A673 (cell line): ENCODE measurements at regions not wholly inside any gene's neighbourhood (a gene's known extent, or its start where the extent isn't known, plus 50 kb on each side); places are given as distances from the start of the nearest gene placed in this dataset.

Source experiments
- BruUV-seq: library from RNA; stranded (reverse); fragments of 400-500 nt; replicated peaks from 2 replicates; lab custom pipeline; 2021; lab: Mats Ljungman, UMichigan
- CTCF ChIA-PET: fragments of 300-600 bp; sonication (Branson Sonifier 250); formaldehyde crosslinking; loops from one replicate; lab custom pipeline; 2022; ENCODE audit warnings: antibody characterized with exemption; lab: Charles Lee
- POLR2A ChIA-PET: fragments of 300-600 bp; sonication (Branson Sonifier 250); formaldehyde crosslinking; loops from one replicate; lab custom pipeline; 2022; ENCODE audit warnings: antibody characterized with exemption; ENCODE audit not compliant: low non-redundant PET; lab: Charles Lee
- DNase-seq: peaks from one replicate; pipeline ENCODE4 v3.0.0-alpha.2; 2015; ENCODE audit warnings: low spot score
- H3K27ac ChIP-seq: fragments of 200-600 bp; sonication (generic); 2 replicates; pipeline ENCODE4 v1.5.1; 2016; ENCODE audit warnings: mixed run types, low read depth, mild to moderate bottlenecking, mixed read lengths, antibody characterized with exemption, low read length; ENCODE audit not compliant: poor library complexity, severe bottlenecking
- H3K27me3 ChIP-seq: fragments of 200-600 bp; sonication (generic); replicated peaks from 2 replicates; pipeline ENCODE4 v1.6.1; 2017; ENCODE audit warnings: mixed run types, low read depth, mild to moderate bottlenecking, mixed read lengths, antibody characterized with exemption, low read length; ENCODE audit not compliant: insufficient read depth, poor library complexity
- H3K36me3 ChIP-seq: fragments of 200-600 bp; sonication (generic); 2 replicates; pipeline ENCODE4 v1.6.1; 2016; ENCODE audit warnings: mixed run types, mild to moderate bottlenecking, mixed read lengths, antibody characterized with exemption, low read length; ENCODE audit not compliant: insufficient read depth, poor library complexity, severe bottlenecking
- H3K4me1 ChIP-seq: fragments of 200-600 bp; sonication (generic); 2 replicates; pipeline ENCODE4 v1.6.1; 2017; ENCODE audit warnings: mixed run types, mild to moderate bottlenecking, mixed read lengths, antibody characterized with exemption, low read length; ENCODE audit not compliant: insufficient read depth, poor library complexity, severe bottlenecking
- H3K4me3 ChIP-seq: fragments of 200-600 bp; sonication (generic); 2 replicates; pipeline ENCODE4 v1.5.1; 2016; ENCODE audit warnings: low read depth, mixed run types, mild to moderate bottlenecking, mixed read lengths, low read length; ENCODE audit not compliant: poor library complexity, severe bottlenecking
- H3K9me3 ChIP-seq: fragments of 200-600 bp; sonication (generic); 2 replicates; pipeline ENCODE4 v1.6.1; 2016; ENCODE audit warnings: mixed run types, low read depth, mild to moderate bottlenecking, mixed read lengths, antibody characterized with exemption, low read length; ENCODE audit not compliant: poor library complexity, severe bottlenecking
- CTCF ChIP-seq: fragments of 300-800, 200-600 bp; sonication (generic); conservative IDR thresholded peaks from 2 replicates; pipeline ENCODE4 v1.5.1; 2017; ENCODE audit warnings: low read depth, mild to moderate bottlenecking, antibody characterized with exemption, low read length, moderate library complexity, mixed read lengths
- EZH2 ChIP-seq: fragments of 200-600 bp; sonication (generic); IDR thresholded peaks from 2 replicates; pipeline ENCODE4 v1.6.1; 2017; ENCODE audit warnings: borderline replicate concordance, low read depth, mild to moderate bottlenecking, mixed read lengths, antibody characterized with exemption, low read length; ENCODE audit not compliant: poor library complexity, severe bottlenecking
- intact Hi-C: fragments of 100-400 bp; cut with micrococcal nuclease; formaldehyde crosslinking; loops from one replicate; pipeline ENCODE4 v1.10.0; 2022; ENCODE audit not compliant: unreplicated experiment

DNA sequence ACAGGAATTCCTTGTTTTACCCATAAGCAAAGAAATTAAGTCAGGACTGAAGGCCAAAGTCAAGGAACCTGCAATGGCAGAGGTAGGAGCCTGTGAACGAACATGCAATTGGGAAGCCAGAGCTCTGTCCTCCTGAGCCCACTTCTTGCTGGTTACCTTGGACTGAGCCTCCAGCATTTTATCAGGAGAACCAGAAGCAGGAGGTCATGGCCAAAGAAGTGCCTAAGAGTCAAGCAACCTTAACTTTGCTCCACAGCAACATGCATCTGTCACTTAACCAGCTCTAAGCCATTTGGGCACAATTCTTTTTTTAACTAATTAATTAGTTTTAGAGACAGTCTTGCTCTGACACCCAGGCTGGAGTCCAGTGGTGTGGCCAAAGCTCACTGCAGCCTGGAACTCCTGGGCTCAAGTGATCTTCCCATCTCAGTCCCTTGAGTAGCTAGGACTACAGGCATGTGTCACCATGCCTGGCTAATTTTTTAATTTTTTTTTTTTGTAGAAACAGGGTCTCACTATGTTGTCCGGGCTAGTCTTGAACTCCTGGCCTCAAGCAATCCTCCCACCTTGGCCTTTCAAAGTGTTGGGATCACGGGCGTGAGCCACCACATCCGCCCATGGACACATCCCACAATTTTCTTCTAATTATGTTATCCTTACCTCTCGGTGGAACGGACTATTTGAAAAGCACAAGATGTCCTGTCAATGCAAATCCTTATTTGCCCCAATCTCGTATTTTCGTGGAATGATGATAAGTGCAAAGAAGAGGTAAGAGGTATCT is 334.2 kb downstream of the CD83 start:
- H3K4me1 ChIP-seq: peaks cover 21% of the 10 kb centered on the region
- H3K27me3 ChIP-seq: no peaks in the 10 kb centered on the region
- intact Hi-C loops: no loop called here
- no peaks in the 10 kb centered on the region for H3K36me3 ChIP-seq
- no peak for DNase-seq
- BruUV-seq: no TSS peak
- H3K9me3 ChIP-seq: peaks cover 4% of the 10 kb centered on the region
- CTCF ChIA-PET: no interaction called here
- no peak overlapping the region for H3K27ac ChIP-seq
- TF ChIP-seq EZH2: no peak
- no peak for TF ChIP-seq CTCF
- POLR2A ChIA-PET: no interaction called here
- H3K4me3 ChIP-seq: no peak overlapping the region

DNA sequence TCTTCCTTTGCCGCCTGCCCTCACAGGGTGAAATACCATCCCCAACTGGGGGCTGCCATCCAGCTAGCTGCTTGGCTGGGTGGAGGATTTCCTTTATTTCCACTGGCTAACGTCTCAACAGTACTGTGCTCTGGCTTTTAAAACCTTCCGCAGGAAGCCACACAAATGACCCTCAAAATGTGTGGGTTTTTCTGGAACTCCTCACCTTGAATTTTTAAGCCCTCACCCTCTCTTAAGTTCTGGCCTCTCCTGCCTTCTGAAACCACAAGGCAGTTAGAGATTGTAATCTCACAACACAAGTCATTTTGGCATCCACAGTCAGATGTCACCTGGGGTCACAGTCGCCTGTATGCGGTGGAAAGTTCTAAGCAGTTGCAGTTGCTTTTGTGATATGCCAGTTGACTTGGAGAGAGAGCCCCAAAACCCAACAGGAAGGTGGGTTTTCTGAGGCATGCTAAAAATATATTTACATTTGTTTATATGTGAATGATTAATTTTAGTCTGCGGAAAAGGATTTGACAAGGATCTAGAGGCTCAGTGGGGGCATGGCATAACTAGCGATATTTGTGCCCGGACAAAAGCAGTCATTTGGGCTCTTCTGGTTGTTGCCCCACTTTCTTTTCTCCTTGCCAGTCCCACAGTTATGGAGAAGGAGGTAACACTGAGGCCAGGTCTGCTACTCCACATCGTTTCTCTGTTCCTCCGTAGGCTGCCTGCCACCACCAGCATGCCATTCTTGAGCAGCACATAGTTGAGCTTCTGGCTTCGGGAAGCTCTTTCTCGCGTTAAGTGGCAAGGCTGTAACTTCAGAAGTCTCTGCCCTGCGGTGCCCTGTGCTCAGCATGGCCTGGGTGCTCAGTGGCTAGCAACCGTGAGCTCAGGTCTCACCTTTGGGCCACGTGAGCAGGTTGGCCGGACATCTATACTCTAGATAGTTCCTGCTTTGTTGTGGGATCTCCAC is 335.3 kb downstream of the CD83 start:
- no peak for TF ChIP-seq CTCF
- TF ChIP-seq EZH2: no peak
- H3K4me3 ChIP-seq: no peak overlapping the region
- no peaks in the 10 kb centered on the region for H3K36me3 ChIP-seq
- DNase-seq: no peak
- POLR2A ChIA-PET: no interaction called here
- peaks cover 2% of the 10 kb centered on the region for H3K9me3 ChIP-seq
- intact Hi-C loops: no loop called here
- H3K4me1 ChIP-seq: peaks cover 21% of the 10 kb centered on the region
- no TSS peak for BruUV-seq
- no peak overlapping the region for H3K27ac ChIP-seq
- CTCF ChIA-PET: no interaction called here
- H3K27me3 ChIP-seq: no peaks in the 10 kb centered on the region

DNA sequence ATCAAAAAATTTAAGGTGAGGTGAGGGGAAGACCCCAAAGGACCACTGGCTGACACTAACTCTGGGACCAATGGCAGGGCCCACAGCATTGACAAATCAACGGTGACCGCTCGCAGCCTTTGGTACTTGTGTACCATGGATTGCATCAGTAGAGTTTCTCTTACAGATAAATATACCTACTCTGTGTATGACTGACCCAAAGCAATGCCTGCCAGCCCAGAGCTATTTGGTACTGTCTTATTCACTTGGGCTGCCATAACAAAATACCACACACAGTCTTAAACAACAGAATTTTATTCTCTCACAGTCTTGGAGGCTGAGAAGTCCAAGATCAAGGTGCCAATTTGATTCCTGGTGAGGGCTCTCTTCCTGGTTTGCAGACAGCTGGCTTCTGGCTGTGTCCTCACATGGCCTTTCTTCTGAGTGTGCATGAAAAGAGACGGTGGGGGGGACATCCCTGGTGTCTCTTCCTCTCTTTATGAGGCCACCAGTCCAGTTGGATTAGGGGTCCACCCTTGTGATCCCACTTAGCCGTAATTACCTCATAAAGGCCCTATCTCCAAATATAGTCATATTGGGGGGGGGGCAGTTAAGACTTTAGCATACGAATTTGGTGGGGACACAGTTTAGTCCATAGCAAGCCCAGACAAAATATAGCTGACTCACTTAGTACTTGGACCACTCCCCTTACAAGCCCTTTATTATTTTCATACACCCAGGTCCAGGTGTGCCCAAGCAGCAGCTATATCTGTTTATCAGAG is 336.3 kb downstream of the CD83 start:
- Histone ChIP-seq H3K9me3 (no peaks in the 10 kb centered on the region), H3K4me3 (no peak overlapping the region), H3K4me1 (peaks cover 21% of the 10 kb centered on the region), H3K36me3 (no peaks in the 10 kb centered on the region), H3K27ac (no peak overlapping the region), H3K27me3 (no peaks in the 10 kb centered on the region)
- POLR2A ChIA-PET: interaction anchor here (0.6 kb wide), 1 partner anchor 20 kb away, joined by 3 read pairs; no protein-coding TSS in a partner anchor
- CTCF ChIA-PET: no interaction called here
- BruUV-seq: no TSS peak
- TF ChIP-seq EZH2: no peak
- TF ChIP-seq CTCF: no peak
- DNase-seq: no peak
- intact Hi-C loops: no loop called here
